H9 (cell line): ENCODE measurements at regions not wholly inside any gene's neighbourhood (a gene's known extent, or its start where the extent isn't known, plus 50 kb on each side); places are given as distances from the start of the nearest gene placed in this dataset.

ENCODE experiments used
- DNase-seq: peaks from one replicate; pipeline ENCODE4 v3.0.0-alpha.2; 2017
- H2AFZ ChIP-seq: one replicate; pipeline ENCODE4 v1.6.1; 2013; ENCODE audit warnings: mild to moderate bottlenecking, low read length, control low read depth, moderate library complexity
- H2AK5ac ChIP-seq: 2 replicates; pipeline ENCODE4 v1.6.1; 2013; ENCODE audit warnings: low read length, control low read depth, mixed read lengths; ENCODE audit not compliant: insufficient read length
- H2BK120ac ChIP-seq: one replicate; pipeline ENCODE4 v1.6.1; 2013; ENCODE audit warnings: low read depth, mild to moderate bottlenecking, low read length, control low read depth, inconsistent platforms; ENCODE audit not compliant: poor library complexity, severe bottlenecking
- H2BK12ac ChIP-seq: 2 replicates; pipeline ENCODE4 v1.6.1; 2013; ENCODE audit warnings: low read length, control low read depth, mixed read lengths, low read depth; ENCODE audit not compliant: insufficient read length
- H2BK15ac ChIP-seq: 2 replicates; pipeline ENCODE4 v1.6.1; 2013; ENCODE audit warnings: low read depth, low read length, control low read depth
- H2BK20ac ChIP-seq: one replicate; pipeline ENCODE4 v1.6.1; 2013; ENCODE audit warnings: low read depth, mild to moderate bottlenecking, low read length, control low read depth, inconsistent platforms; ENCODE audit not compliant: poor library complexity, severe bottlenecking
- H2BK5ac ChIP-seq: 2 replicates; pipeline ENCODE4 v1.6.1; 2013; ENCODE audit warnings: low read length, control low read depth, mixed read lengths; ENCODE audit not compliant: insufficient read length
- H3K14ac ChIP-seq: 2 replicates; pipeline ENCODE4 v1.6.1; 2013; ENCODE audit warnings: low read length, control low read depth; ENCODE audit not compliant: insufficient read depth
- H3K18ac ChIP-seq: 2 replicates; pipeline ENCODE4 v1.6.1; 2013; ENCODE audit warnings: low read depth, mild to moderate bottlenecking, mixed read lengths, low read length, control low read depth; ENCODE audit not compliant: insufficient read length
- H3K23ac ChIP-seq: 2 replicates; pipeline ENCODE4 v1.6.1; 2013; ENCODE audit warnings: low read length, control low read depth, mixed read lengths, low read depth; ENCODE audit not compliant: insufficient read length
- H3K23me2 ChIP-seq: 2 replicates; pipeline ENCODE4 v1.6.1; 2013; ENCODE audit warnings: low read depth, mild to moderate bottlenecking, mixed read lengths, low read length, control low read depth; ENCODE audit not compliant: insufficient read length, poor library complexity, severe bottlenecking
- H3K27ac ChIP-seq: 2 replicates; pipeline ENCODE4 v1.5.1; 2013; ENCODE audit warnings: low read length, control low read depth, mixed read lengths, low read depth; ENCODE audit not compliant: insufficient read length
- H3K27me3 ChIP-seq: 2 replicates; pipeline ENCODE4 v1.6.1; 2013; ENCODE audit warnings: low read length, control low read depth, inconsistent platforms; ENCODE audit not compliant: insufficient read depth
- H3K4ac ChIP-seq: 2 replicates; pipeline ENCODE4 v1.6.1; 2013; ENCODE audit warnings: low read depth, mild to moderate bottlenecking, control low read depth, inconsistent platforms, low read length, moderate library complexity
- H3K4me1 ChIP-seq: 2 replicates; pipeline ENCODE4 v1.6.1; 2013; ENCODE audit warnings: low read length, control low read depth, inconsistent platforms; ENCODE audit not compliant: insufficient read depth
- H3K4me2 ChIP-seq: 2 replicates; pipeline ENCODE4 v1.6.1; 2013; ENCODE audit warnings: low read length, control low read depth, mixed read lengths; ENCODE audit not compliant: insufficient read length, insufficient read depth
- H3K56ac ChIP-seq: 2 replicates; pipeline ENCODE4 v1.6.1; 2013; ENCODE audit warnings: low read depth, mild to moderate bottlenecking, mixed read lengths, low read length, control low read depth; ENCODE audit not compliant: insufficient read length
- H3K79me1 ChIP-seq: 2 replicates; pipeline ENCODE4 v1.6.1; 2013; ENCODE audit warnings: low read depth, mild to moderate bottlenecking, moderate library complexity, low read length, control low read depth, inconsistent platforms; ENCODE audit not compliant: insufficient read depth, poor library complexity, severe bottlenecking
- H3K79me2 ChIP-seq: 2 replicates; pipeline ENCODE4 v1.6.1; 2013; ENCODE audit warnings: low read length, control low read depth, inconsistent platforms; ENCODE audit not compliant: insufficient read depth
- H3K9ac ChIP-seq: 2 replicates; pipeline ENCODE4 v1.6.1; 2013; ENCODE audit warnings: low read length, control low read depth, mixed read lengths; ENCODE audit not compliant: insufficient read length; ENCODE audit errors: extremely low read depth
- H3K9me3 ChIP-seq: one replicate; pipeline ENCODE4 v1.6.1; 2013; ENCODE audit warnings: low read depth, low read length, inconsistent platforms; ENCODE audit not compliant: control insufficient read depth
- H3T11ph ChIP-seq: one replicate; pipeline ENCODE4 v1.6.1; 2013; ENCODE audit warnings: mild to moderate bottlenecking, low read length, control low read depth, inconsistent platforms
- H4K20me1 ChIP-seq: one replicate; pipeline ENCODE4 v1.6.1; 2013; ENCODE audit not compliant: control insufficient read depth, insufficient read length, insufficient read depth
- H4K5ac ChIP-seq: 2 replicates; pipeline ENCODE4 v1.6.1; 2013; ENCODE audit warnings: low read depth, mild to moderate bottlenecking, mixed read lengths, low read length, control low read depth; ENCODE audit not compliant: insufficient read length
- H4K8ac ChIP-seq: replicated peaks from 2 replicates; pipeline ENCODE4 v1.6.1; 2013; ENCODE audit warnings: low read length, control low read depth, mixed read lengths, low read depth; ENCODE audit not compliant: insufficient read length
- H4K91ac ChIP-seq: 2 replicates; pipeline ENCODE4 v1.6.1; 2013; ENCODE audit warnings: low read depth, mild to moderate bottlenecking, moderate library complexity, mixed read lengths, low read length, control low read depth; ENCODE audit not compliant: insufficient read length
- H3K27ac Mint-ChIP-seq, 3 experiments: 2 replicates in 2 of 3; 3 replicates in 1 of 3; pipeline ENCODE4 v1.8.0; 2020 to 2021; ENCODE audit warnings: mixed read lengths in 3 of 3, mild to moderate bottlenecking in 1 of 3, moderate library complexity in 1 of 3
- H3K27me3 Mint-ChIP-seq: 2 replicates; pipeline ENCODE4 v1.8.0; 2021; ENCODE audit warnings: low read depth, mild to moderate bottlenecking, moderate library complexity, mixed read lengths
- H3K36me3 Mint-ChIP-seq, 3 experiments: 2 replicates in 2 of 3; 3 replicates in 1 of 3; pipeline ENCODE4 v1.8.0; 2020 to 2021; ENCODE audit warnings: low read depth in 3 of 3, mixed read lengths in 3 of 3; ENCODE audit not compliant: insufficient read depth in 1 of 3
- H3K4me1 Mint-ChIP-seq, 2 experiments: 2 replicates each; pipeline ENCODE4 v1.8.0; 2020; ENCODE audit warnings: mixed read lengths in 2 of 2
- H3K4me3 Mint-ChIP-seq, 2 experiments: 2 replicates in 1 of 2; 3 replicates in 1 of 2; pipeline ENCODE4 v1.8.0; 2020 to 2021; ENCODE audit warnings: mild to moderate bottlenecking in 2 of 2, mixed read lengths in 2 of 2, moderate library complexity in 1 of 2
- H3K9me3 Mint-ChIP-seq, 2 experiments: 2 replicates in 1 of 2; 3 replicates in 1 of 2; pipeline ENCODE4 v1.8.0; 2020; ENCODE audit warnings: mild to moderate bottlenecking in 2 of 2, mixed read lengths in 2 of 2, moderate library complexity in 1 of 2
- WGBS: extraction: QIAGEN DNeasy Blood & Tissue Kit; methylation state at CpG from one replicate; pipeline ENCODE4 v1.1.7; 2013; ENCODE audit warnings: missing lambda C conversion rate, low lambda C conversion rate, mixed read lengths; ENCODE audit not compliant: insufficient read length; ENCODE audit errors: extremely low coverage; 5-methylcytosine and 5-hydroxymethylcytosine counted together
- TF ChIP-seq, protein P1 (sequence below): fragments of 200-600 bp; sonication (generic); conservative IDR thresholded peaks from 3 replicates; pipeline ENCODE4 v1.8.0; 2021; ENCODE audit warnings: antibody characterized with exemption, mild to moderate bottlenecking

GRCh38 chr5:152470167-152470566 is 65.1 kb upstream of the NMUR2 start:
- TF ChIP-seq, protein P1, sequence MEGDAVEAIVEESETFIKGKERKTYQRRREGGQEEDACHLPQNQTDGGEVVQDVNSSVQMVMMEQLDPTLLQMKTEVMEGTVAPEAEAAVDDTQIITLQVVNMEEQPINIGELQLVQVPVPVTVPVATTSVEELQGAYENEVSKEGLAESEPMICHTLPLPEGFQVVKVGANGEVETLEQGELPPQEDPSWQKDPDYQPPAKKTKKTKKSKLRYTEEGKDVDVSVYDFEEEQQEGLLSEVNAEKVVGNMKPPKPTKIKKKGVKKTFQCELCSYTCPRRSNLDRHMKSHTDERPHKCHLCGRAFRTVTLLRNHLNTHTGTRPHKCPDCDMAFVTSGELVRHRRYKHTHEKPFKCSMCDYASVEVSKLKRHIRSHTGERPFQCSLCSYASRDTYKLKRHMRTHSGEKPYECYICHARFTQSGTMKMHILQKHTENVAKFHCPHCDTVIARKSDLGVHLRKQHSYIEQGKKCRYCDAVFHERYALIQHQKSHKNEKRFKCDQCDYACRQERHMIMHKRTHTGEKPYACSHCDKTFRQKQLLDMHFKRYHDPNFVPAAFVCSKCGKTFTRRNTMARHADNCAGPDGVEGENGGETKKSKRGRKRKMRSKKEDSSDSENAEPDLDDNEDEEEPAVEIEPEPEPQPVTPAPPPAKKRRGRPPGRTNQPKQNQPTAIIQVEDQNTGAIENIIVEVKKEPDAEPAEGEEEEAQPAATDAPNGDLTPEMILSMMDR = no peak
- Mint-ChIP-seq H3K36me3 (no peaks in the 10 kb centered on the region), H3K9me3 (no peaks in the 10 kb centered on the region), H3K27ac (no peak overlapping the region), H3K4me1 (peaks cover 11 to 17% of the 10 kb centered on the region in 2 experiments), H3K4me3 (no peak overlapping the region), H3K27me3 (peaks cover 2% of the 10 kb centered on the region; the same call in 1 of the 2 replicates)
- no peak overlapping the region for H3K14ac ChIP-seq
- no peak overlapping the region for H2AK5ac ChIP-seq
- H3T11ph ChIP-seq = no peak overlapping the region
- H3K9ac ChIP-seq = no peak overlapping the region
- H3K4me2 ChIP-seq = no peak overlapping the region
- no peaks in the 10 kb centered on the region for H3K4me1 ChIP-seq
- no peak for DNase-seq
- no peaks in the 10 kb centered on the region for H3K79me1 ChIP-seq
- H4K20me1 ChIP-seq = no peaks in the 10 kb centered on the region
- no peaks in the 10 kb centered on the region for H3K9me3 ChIP-seq
- no peak overlapping the region for H4K5ac ChIP-seq
- H4K8ac ChIP-seq = no peak overlapping the region
- no peaks in the 10 kb centered on the region for H3K27me3 ChIP-seq
- no peak overlapping the region for H3K56ac ChIP-seq
- no peak overlapping the region for H3K23ac ChIP-seq
- H2BK5ac ChIP-seq = no peak overlapping the region
- H3K27ac ChIP-seq = no peak overlapping the region
- no peak overlapping the region for H2BK20ac ChIP-seq
- no peak overlapping the region for H2BK15ac ChIP-seq
- H2BK12ac ChIP-seq = no peak overlapping the region
- no peaks in the 10 kb centered on the region for H3K79me2 ChIP-seq
- no CpG with 5 or more reads among the region's 3 CpGs for WGBS
- H3K18ac ChIP-seq = no peak overlapping the region
- H4K91ac ChIP-seq = no peak overlapping the region
- no peaks in the 10 kb centered on the region for H3K23me2 ChIP-seq
- H2BK120ac ChIP-seq = no peak overlapping the region
- H2AFZ ChIP-seq = no peak overlapping the region
- H3K4ac ChIP-seq = no peak overlapping the region
